Heart left ventricle (tissue), 13 donors: ENCODE measurements at regions not wholly inside any gene's neighbourhood (a gene's known extent, or its start where the extent isn't known, plus 50 kb on each side); places are given as distances from the start of the nearest gene placed in this dataset.

Experiments used
- POLR2A ChIP-seq, 2 donors: fragments of 450-650 bp; IDR thresholded peaks; one replicate each; pipeline ENCODE4 v1.6.1; 2017; ENCODE audit warnings: antibody characterized with exemption in 2 of 2, mild to moderate bottlenecking in 2 of 2, moderate library complexity in 2 of 2
- TF ChIP-seq, protein P1 (sequence below), 12 donors: fragments of 200-600 bp; sonication (generic) in 4 of 12; IDR thresholded peaks; one replicate each; pipeline versions ENCODE4 v1.5.0 to v1.8.0; 2018 to 2022; ENCODE audit warnings: antibody characterized with exemption in 12 of 12, mild to moderate bottlenecking in 5 of 12
- donor health status: ischemic (EF 13 %, LVEDD 7.1; RV severe dilation, severe dysfunction).
- donor health status: DM: no; HTN: yes; CAD: no.
- donor health status: DM: no; HTN: no; CAD: no.
- donor health status: ischemic (EF 25% LVEDD 6.9; RV normal size, moderate dysfunction).
- donor health status: ischemic (EF 25% LVEDD 5.7; RV mildly dilated, moderate dysfunction).
- donor health status: ischemic (EF 35%, LVEDD 5.7; RV mildly dilated, moderate dysfunction).
- donor health status: nonischemic (EF 11% LVEDD 7.7; RV severe dilation, severe dysfunction).
- donor health status: DM: yes; HTN: yes; CAD: no.
- donor health status: PGD.
- donor health status: ischemic (EF 29% LVEDD 5.4; RV normal size, mild dysfunction).
- donor health status: nonischemic (EF 23%, LVEDD 6.1; RV moderate dilation, normal function).

DNA sequence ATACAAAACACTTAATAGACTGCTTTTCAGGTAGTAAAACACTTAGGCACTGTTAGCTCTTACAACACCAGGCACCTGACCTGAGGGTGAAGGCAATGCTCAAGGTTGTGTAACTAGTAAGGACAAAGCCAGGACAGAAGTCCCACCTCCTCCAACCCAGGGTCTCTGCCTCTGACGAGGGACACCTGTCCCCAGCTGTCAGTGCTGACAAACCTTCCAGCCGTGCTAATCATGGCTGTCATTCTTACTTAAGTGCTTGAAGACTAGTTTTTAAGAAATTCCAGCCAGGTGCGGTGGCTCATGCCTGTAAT, 62.5 kb upstream of the MAX start:
- no peak for TF ChIP-seq POLR2A (IDR thresholded peaks at IDR 0.05)
- TF ChIP-seq, protein P1, sequence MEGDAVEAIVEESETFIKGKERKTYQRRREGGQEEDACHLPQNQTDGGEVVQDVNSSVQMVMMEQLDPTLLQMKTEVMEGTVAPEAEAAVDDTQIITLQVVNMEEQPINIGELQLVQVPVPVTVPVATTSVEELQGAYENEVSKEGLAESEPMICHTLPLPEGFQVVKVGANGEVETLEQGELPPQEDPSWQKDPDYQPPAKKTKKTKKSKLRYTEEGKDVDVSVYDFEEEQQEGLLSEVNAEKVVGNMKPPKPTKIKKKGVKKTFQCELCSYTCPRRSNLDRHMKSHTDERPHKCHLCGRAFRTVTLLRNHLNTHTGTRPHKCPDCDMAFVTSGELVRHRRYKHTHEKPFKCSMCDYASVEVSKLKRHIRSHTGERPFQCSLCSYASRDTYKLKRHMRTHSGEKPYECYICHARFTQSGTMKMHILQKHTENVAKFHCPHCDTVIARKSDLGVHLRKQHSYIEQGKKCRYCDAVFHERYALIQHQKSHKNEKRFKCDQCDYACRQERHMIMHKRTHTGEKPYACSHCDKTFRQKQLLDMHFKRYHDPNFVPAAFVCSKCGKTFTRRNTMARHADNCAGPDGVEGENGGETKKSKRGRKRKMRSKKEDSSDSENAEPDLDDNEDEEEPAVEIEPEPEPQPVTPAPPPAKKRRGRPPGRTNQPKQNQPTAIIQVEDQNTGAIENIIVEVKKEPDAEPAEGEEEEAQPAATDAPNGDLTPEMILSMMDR (IDR thresholded peaks at IDR 0.05) = no peak
